GM21737 (cell line): ENCODE measurements at regions not wholly inside any gene's neighbourhood (a gene's known extent, or its start where the extent isn't known, plus 50 kb on each side); places are given as distances from the start of the nearest gene placed in this dataset.
A peak's percentile ranks its signal among the peaks of the same experiment; 100 is the strongest.

ENCODE experiments used
- ATAC-seq: cut with Tn5 transposase; IDR thresholded peaks from one replicate; pipeline ENCODE4 v1.9.1; 2021; ENCODE audit warnings: mild to moderate bottlenecking, moderate library complexity; ENCODE audit not compliant: unreplicated experiment

DNA sequence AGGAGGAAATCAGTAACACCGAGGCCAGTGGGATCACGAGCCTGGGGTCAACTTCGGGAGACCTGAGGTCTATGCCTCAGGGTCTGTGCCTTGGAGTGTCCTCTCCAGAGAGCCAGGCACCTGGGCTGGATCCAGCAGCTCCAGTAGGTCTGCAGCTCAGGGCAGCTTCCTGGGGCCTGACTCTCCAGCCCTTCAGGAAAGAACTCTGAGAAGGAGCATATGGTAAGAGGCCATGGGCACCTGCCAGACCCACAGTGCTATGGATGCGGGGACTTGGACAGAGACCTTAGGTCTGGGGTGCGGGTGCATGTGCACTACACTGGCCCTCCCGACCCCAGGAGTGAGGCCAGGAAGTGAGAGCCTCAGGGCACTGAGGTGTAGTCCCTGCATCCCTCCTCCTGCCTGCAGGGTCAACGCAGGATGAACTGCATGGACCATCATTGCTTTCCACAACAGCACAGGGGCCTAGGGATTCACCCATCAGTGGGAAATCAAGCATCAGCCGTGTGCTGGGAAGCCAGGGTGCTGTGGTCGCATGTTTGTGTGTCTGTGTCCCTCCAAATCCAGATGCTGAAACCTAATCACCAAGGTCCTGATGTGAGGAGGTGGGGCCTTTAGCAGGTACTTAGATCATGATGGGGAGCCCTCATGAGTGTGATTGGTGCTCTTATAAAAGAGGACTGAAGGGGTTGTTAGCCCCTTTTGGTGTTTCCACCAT lies 210.9 kb upstream of the CST7 start:
- ATAC-seq = no peak

DNA sequence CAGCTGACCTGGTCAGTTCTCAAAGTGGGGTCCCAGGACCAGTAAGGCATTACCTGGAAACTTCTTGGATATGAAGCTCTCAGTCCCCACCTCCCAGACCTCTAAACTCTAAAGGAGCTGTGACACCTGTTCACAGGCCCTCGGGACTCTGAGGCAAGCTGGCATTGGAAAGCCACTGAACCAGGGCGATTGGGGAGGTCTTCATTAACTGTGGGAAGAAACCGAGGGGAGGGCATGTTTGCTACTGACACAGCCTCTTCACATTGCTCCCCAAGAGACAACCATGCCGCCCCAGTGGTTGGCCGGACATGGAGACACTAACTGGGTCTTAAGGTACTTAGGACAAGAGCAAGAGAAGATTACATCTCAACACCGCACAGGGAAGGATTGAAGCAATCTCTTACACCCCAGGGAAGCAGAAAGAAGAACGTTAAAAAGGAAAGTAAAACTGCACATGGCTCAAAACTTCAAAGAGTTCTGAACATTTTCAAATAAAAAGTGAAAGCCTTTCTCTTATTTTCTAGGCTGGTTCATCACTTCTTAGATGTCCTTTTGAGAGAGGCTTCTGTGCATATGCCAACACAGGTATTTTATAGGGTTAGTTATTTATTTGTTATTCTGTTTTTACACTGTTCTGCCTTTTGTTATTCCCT lies 210.0 kb upstream of the CST7 start:
- peak; percentile 52 for ATAC-seq

DNA sequence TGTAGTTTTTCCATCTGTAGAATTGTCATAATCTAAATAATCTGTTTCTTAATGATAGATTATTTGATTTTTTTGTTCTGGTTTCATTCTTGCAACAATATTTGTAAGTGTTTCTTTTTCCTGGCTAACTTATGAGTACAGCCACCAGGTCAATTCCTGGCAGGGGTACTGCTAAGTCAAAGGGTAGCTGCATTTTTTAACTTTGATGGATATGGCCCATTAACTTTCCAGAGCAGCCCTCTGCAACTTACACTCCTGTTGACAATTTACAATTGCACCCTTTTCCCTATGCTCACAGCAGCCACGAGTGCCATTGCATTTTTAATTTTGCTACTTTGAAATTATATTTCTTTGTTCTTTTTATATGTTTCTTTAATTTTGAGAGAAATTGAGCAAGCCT lies 209.3 kb upstream of the CST7 start:
- ATAC-seq = no peak

DNA sequence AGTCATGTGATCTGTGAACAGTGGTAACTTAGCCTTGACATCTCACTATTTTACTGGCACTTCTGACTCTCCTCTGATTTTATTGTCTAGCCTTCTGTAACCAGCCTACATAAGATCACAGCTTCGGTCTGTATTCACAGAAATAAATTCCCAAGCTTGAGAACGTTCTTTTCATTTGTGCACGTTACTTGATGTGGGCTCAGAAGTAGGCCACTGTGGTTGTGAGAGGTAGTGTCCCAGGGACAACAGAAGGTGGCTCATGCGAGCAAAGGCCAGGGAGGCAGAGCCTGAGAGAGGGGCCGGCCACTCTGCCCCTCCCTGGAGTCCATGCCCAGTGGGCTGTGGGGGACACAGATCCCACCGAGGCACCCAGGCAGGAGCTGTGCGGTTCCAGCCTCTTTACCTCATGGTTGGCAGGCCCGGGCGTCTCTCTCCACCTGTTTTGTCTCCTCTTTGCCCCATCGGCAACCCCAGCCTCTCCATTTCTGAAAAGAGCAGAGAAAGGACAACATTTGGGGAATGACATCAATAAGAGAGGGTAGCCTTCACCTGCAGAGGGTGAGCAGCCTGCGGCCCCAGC lies 207.5 kb upstream of the CST7 start:
- ATAC-seq = no peak

DNA sequence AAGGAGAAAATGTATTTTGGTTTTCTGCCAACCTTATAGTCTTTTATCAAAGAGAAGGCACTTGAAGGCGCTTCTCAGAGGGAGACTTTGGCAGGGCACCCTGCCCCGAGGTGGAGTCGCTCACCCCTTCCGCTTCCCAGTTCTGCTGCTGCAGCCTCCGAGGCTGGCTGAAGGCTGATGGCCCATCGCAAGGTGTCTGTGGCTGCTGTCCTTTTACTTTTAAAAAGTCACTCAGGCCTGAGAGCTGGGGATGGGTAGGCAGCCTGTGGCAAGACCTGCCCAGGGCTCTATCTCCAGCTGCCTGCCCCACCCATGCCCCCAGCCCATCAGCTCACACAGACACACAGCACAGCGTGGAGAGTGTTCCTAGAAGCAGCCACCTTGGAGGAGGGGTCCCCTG lies 206.6 kb upstream of the CST7 start:
- no peak for ATAC-seq

DNA sequence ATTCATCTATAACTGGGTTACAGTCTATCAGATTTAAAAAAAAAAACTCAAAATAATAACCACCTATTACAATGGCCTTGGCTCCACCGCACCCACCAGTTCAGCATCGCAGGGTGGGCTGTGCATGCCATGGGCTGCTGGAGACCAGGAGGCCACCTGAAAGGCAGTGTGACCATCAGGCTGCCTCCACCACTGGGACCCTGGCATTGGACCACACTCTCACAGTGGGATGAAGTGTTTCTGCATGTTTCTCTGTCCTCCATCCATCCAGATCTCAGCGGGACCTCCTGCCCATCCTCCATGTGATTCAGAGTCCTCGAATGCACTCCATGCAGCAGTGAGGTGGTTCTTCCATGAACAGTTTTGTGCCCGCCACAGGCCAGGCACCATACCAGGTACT lies 206.1 kb upstream of the CST7 start:
- ATAC-seq = no peak

DNA sequence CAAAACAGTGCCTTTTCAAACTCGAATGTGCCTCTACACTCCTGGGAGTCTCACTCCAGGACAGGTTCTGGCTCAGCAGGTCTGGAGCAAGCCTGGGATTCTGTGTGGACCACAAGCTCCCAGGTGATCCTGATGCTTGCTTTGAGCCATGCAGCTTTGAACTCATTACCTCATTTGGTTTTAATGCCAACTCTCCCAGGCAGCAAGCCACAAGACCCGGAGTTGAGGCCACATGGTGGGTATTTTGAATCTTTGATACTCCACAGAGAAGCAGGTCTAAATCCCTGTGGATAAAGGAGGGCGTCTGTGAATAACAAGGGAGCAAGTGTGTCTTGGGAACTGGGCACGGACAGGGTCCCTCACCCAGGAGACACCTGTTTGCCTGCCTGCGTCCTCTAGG lies 205.4 kb upstream of the CST7 start:
- no peak for ATAC-seq

DNA sequence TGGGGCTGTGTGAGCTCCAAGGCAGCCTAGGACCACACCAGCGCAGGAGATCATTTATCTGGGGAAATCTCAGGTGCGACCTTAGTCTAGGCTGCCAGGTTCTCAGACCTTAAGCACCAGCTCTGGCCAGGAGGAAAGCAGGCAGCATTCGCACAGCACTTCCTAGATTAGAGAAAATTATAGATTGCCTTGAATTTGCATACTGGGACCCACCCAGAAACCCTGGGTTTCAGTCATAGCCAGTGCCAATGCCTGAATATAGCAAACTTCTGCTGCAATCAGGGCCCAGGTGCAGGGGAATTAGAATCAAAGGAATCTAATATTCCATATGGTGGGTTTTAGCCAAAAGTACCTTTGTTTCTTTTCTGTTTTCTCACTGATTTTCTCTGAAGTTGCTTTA lies 204.3 kb upstream of the CST7 start:
- ATAC-seq = no peak

DNA sequence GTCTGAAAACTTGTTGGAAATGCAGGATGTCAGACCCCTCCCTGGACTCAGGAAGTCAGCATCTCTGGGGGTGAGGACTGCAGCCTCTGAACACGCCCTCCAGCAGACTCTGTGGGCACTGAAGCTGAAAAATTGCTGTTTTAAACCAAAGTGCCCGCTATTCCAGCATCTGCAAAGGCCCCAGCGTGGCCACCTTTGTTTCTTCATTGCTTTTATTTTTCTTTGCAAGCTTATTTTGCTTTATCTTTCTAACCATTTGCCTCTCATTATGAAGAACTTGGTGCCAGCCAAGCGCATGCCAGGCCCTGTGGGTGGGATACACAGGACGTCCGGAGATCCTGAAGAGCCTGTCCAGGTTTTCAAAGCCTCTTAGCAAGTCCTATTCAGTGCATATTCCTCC lies 203.9 kb upstream of the CST7 start:
- ATAC-seq = no peak

DNA sequence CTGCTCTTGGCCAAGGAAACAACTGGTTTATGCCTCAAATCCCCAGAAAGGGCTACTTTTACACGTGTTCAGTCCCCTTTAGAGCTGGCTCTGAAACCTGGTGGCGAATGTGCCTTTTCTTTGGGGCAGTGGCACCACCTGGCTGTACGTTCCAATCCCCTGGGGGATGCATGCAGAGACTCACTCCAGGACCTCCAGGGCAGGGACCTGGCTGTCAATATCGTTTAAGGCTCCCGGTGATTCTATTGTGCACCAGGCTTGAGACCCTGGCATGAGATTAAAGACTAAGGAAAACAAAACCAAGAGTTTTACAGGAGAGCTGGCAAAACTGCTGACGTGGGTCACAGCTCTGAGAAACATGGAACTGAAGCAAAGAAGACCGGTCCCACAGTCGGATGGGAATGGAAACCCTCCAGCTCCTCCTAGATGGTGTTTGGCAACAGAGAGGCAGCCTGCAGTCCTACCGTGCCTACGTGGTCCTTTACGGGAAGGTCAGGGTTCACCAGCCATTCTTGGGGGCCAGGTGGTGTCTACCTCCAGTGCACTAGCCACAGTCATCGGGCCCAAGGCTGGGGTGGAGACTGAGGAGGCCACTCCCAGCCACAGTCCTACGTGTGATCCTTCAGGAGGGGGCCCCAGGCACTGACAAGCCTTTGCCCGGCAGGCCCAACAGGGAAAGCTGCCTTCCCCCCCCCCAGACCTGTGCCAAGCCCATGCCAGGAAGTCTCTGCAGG lies 203.3 kb upstream of the CST7 start:
- ATAC-seq = no peak

DNA sequence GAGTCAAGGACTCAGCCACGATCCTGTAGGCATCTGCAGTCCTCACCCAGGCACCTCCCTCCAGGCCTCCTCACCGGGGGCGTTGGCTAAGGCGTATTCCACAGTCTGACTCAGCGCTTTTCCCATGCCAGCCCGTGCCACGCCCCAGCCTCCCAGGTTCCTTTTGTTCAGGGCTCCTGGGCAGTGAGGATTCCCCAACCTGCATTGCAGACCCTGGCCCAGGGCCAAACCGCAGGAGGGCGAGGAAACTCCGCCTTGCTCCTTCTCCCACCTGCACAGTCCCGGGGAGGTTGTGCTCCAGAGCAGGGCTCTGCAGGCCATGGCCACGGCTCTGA lies 202.8 kb upstream of the CST7 start:
- ATAC-seq = no peak

DNA sequence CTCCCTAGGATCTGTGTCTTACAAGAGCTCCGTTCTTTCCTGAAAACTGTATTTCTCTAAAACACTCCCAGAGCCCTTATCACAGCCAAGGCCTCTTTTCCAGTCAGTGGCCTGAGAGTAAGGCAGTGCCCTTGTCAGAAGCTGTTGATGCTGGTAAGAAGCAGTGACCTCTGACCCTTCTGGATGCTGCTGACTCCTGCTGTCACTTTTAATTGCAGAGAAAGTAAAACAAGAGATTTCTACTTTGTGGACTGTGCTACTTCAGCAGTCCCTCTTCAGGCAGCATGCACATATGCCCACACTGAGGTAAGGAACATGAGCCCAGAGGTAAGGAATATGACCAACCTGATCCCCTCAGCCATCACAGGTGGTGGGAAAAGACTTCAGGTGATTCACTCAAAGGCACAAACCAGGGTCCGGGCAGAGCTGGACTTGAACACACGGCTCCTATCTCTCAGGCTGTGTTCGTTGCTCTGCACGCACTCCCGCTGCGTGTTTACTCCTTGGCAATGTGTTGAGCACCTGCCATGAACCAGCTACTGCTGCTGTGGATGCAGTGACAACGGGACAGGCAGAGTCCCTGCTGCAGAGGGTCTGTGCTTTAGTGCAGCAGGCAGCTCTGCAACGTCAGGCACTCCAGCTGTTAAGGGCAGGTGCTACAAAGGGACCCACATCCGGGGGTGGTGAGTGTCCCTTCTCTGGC lies 201.9 kb upstream of the CST7 start:
- no peak for ATAC-seq

DNA sequence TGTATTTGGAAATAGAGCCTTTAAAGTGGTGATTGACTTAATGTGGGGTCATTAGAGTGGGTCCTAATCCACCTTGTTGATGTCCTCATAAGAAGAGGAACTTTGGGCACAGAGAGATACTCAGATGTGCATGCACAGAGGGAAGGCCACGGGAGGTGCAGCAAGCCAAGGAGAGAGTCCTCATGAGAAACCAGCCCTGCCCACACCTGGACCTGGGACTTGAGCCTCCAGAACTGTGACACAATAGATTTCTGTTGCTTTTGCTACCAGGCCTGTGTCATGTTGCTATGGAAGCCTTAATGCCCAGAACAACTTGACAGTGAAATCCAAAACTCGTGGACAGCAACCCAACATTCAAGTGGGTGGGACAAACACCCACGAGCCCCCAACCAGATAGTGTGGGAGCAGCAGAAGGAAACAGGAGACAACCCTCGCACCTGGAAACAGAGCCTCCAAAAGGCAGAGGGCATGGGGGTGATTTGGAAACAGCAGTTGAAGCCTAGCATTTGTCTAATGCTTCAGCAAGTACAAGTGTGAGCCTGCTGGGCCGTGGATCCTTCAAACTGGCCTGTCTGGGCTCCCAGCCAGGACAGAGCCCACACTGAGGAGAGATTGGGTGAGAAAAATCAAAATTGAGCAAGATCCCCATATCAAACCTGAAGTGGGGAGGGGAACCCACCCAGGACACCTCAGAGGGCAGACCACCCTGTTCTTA lies 201.0 kb upstream of the CST7 start:
- ATAC-seq = no peak

DNA sequence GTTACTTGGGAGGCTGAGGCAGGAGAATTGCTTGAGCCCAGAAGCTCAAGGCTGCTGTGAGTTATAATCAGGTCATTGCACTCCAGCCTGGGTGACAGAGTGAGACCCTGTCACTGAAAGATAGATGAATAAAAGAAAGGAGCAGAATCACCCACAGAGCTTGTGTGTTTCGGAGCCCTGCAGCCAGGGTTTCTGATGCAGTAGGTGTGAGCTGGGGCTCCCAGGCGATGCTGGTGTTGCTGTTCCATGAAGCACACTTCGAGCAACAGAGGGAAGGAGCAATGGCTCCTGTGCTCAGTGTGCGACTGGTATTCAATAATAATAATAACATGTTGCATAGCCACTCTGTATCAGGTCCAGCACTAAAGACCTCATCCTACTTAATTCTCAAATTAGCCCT lies 197.5 kb upstream of the CST7 start:
- no peak for ATAC-seq

DNA sequence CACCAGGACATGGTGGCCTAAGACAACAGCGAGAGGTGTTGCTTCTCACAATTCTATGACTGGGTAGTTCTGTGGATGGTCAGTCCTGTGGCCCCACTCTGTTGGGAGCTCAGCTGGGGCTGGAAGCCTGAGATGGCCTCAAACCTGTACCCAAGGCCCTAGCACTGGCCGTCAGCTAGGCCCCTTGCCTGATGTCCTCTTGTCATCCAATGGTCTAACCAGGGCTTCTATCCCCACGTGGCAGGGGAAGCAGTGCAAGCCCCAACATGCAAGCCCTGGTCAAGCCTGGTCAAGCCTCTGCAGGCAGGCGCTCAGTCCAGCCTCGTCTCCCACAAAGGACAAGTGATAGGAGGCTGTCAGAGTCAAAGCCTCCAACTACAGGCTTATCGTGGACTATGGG lies 196.5 kb upstream of the CST7 start:
- no peak for ATAC-seq

DNA sequence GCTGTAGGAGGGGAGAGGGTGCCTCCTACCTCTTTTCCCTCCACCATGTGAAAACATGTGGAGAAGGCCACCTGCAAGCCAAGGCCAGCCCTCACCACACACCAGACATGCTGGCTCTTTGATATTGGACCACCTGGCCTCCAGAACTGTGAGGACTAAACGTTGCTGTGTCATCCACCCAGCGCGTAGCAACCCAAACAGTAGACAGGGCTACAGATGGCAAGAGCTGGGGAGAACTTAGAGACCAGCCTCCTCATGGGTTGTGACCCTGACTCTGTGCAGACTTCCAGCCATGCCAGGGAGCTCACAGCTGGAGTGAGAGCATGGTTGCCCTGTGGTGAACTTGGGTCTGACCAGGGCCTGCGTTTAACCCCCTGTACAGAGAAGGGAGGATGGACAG lies 195.9 kb upstream of the CST7 start:
- ATAC-seq = no peak

DNA sequence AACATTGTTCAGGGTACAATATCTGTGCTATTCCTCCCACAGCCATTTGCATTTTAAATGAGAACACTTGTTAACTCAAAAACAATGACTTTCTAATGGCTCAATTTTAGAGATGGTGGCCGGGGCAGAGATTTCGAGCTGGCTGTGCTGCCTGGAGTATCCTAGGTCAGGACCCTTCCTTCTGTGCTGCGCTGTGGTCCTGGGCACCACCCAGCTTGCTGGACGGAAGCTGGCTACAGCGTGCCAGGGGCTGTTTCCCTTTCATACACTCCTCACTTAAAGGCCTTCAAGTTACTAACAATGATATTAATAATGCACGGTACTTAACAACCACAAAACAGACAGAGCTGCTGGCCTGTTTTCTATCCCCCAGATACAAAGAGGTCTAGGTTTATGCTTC lies 194.4 kb upstream of the CST7 start:
- ATAC-seq = no peak

DNA sequence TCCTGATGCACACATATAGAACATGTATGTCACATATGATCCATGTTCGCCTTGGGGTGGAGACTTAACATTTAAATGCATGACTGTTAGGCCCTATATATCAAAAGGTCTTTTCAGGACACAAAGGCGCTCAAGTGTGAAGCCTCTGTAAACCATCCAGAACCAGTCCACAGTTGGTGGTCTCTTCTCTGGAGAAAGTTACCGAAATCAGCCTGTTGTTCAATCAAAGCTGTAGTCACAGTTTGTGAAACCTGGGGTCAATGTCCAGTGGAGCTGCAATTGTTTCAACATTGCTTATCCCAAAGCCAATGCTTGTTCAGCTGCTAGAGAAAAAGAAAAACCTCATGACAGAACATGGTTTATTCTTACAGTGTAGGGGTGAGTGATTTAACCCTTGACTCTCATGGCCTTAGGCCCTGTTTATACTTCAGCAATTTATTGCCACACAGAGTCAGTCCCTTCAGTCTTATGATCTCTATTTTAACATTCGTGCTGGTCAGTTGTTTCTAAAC lies 193.6 kb upstream of the CST7 start:
- no peak for ATAC-seq

DNA sequence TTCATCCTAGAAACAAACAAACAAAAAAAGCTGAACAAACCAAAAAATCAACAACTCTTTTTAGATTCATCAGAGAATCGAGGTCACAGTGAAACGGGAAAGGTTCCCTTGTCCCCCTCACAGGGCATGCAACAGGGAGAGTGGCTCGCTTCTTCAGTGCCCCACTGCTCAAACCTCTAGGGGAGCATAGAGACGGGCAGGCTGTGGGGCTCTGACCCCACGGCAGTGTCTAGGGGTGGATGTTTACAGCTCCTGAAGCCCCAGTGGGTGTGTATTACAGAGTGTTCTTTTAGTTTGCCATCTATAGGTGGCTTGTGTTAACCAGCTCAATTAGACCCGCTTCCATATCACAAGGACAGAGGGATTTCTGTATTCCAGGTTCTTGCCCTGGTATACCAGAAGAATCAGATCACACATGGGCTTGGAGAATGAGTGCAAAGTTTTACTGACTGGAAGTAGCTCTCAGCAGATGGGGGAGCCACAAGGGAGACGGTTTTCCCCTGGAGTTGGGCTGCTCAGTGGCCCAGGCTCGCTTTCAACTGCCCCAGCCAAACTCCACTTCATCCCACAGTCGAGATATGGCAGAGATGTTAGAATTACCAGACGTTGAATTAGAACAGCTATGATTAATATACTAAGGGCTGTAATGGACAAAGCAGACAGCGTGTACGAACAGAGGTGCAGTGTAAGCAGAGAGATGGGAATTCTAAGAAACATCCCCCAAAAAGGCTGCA lies 192.6 kb upstream of the CST7 start:
- no peak for ATAC-seq
